Natural killer cell (primary cell): ENCODE measurements at regions not wholly inside any gene's neighbourhood (a gene's known extent, or its start where the extent isn't known, plus 50 kb on each side); places are given as distances from the start of the nearest gene placed in this dataset.

ENCODE experiments used
- ATAC-seq, 3 donors: fragments of 150-1000 bp in 2 of 3; fragments of 200-7000 bp in 1 of 3; cut with Tn5 transposase; 1 replicate in 1 of 3; 2 replicates in 2 of 3; pipeline ENCODE4 v1.10.0; 2021; ENCODE audit warnings: mild to moderate bottlenecking in 2 of 3, moderate library complexity in 2 of 3
- DNase-seq, 2 donors: peaks; one replicate each; pipeline versions ENCODE4 v3.0.0 to v3.0.0-alpha.2; 2013 to 2021; ENCODE audit warnings: mixed read lengths in 1 of 2
- H3K27ac ChIP-seq: one replicate; pipeline ENCODE4 v1.5.1; 2013; ENCODE audit warnings: mild to moderate bottlenecking, low read length
- H3K27me3 ChIP-seq: one replicate; pipeline ENCODE4 v1.6.1; 2013; ENCODE audit warnings: low read length; ENCODE audit not compliant: control insufficient read depth, insufficient read depth
- H3K36me3 ChIP-seq: one replicate; pipeline ENCODE4 v1.6.1; 2013; ENCODE audit warnings: low read length; ENCODE audit not compliant: control insufficient read depth, insufficient read depth
- H3K4me1 ChIP-seq: one replicate; pipeline ENCODE4 v1.6.1; 2013; ENCODE audit warnings: low read length; ENCODE audit not compliant: control insufficient read depth, insufficient read depth
- H3K4me3 ChIP-seq: one replicate; pipeline ENCODE4 v1.5.1; 2013; ENCODE audit warnings: low read length
- H3K9me3 ChIP-seq: one replicate; pipeline ENCODE4 v1.6.1; 2013; ENCODE audit warnings: low read length; ENCODE audit not compliant: control insufficient read depth, insufficient read depth
- H3K27ac Mint-ChIP-seq, 2 donors: one replicate each; pipeline ENCODE4 v1.8.0; 2022; ENCODE audit warnings: mild to moderate bottlenecking in 2 of 2, mixed read lengths in 2 of 2, moderate library complexity in 1 of 2
- H3K27me3 Mint-ChIP-seq, 2 donors: one replicate each; pipeline ENCODE4 v1.8.0; 2022; ENCODE audit warnings: low read depth in 2 of 2, mixed read lengths in 2 of 2
- H3K36me3 Mint-ChIP-seq: one replicate; pipeline ENCODE4 v1.8.0; 2022; ENCODE audit warnings: mixed read lengths
- H3K4me1 Mint-ChIP-seq, 2 donors: one replicate each; pipeline ENCODE4 v1.8.0; 2022; ENCODE audit warnings: mixed read lengths in 2 of 2
- H3K4me3 Mint-ChIP-seq: one replicate; pipeline ENCODE4 v1.8.0; 2022; ENCODE audit warnings: mild to moderate bottlenecking, moderate library complexity, mixed read lengths
- H3K9me3 Mint-ChIP-seq, 2 donors: one replicate each; pipeline ENCODE4 v1.8.0; 2022; ENCODE audit warnings: mixed read lengths in 2 of 2
- WGBS: methylation state at CpG from one replicate; pipeline ENCODE4 v1.1.7; 2013; ENCODE audit warnings: missing lambda C conversion rate; ENCODE audit not compliant: insufficient coverage; 5-methylcytosine and 5-hydroxymethylcytosine counted together
- intact Hi-C: fragments of 100-400 bp; cut with micrococcal nuclease; formaldehyde crosslinking; loops from one replicate; pipeline ENCODE4 v1.14.2; 2022
- TF ChIP-seq, protein P1 (sequence below): fragments of 200-600 bp; IDR thresholded peaks from one replicate; pipeline ENCODE4 v1.8.0; 2022; ENCODE audit warnings: antibody characterized with exemption

GRCh38 chr5:89042746-89043145 lies 159.8 kb upstream of the MEF2C start:
- Histone ChIP-seq H3K4me1 (no peaks in the 10 kb centered on the region), H3K36me3 (no peaks in the 10 kb centered on the region), H3K27ac (no peak overlapping the region), H3K27me3 (no peaks in the 10 kb centered on the region), H3K9me3 (no peaks in the 10 kb centered on the region), H3K4me3 (no peak overlapping the region)
- Mint-ChIP-seq H3K27ac (no peak overlapping the region), H3K4me3 (no peak overlapping the region), H3K36me3 (no peaks in the 10 kb centered on the region), H3K4me1 (peaks cover 6 to 20% of the 10 kb centered on the region in 2 donors), H3K27me3 (no peaks in the 10 kb centered on the region), H3K9me3 (peaks cover 4% of the 10 kb centered on the region in 2 donors)
- WGBS: 95% methylated on average over 2 of the region's 2 CpGs
- intact Hi-C loops: no loop called here
- TF ChIP-seq, protein P1, sequence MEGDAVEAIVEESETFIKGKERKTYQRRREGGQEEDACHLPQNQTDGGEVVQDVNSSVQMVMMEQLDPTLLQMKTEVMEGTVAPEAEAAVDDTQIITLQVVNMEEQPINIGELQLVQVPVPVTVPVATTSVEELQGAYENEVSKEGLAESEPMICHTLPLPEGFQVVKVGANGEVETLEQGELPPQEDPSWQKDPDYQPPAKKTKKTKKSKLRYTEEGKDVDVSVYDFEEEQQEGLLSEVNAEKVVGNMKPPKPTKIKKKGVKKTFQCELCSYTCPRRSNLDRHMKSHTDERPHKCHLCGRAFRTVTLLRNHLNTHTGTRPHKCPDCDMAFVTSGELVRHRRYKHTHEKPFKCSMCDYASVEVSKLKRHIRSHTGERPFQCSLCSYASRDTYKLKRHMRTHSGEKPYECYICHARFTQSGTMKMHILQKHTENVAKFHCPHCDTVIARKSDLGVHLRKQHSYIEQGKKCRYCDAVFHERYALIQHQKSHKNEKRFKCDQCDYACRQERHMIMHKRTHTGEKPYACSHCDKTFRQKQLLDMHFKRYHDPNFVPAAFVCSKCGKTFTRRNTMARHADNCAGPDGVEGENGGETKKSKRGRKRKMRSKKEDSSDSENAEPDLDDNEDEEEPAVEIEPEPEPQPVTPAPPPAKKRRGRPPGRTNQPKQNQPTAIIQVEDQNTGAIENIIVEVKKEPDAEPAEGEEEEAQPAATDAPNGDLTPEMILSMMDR: no peak
- ATAC-seq (no peak), DNase-seq (no peak)

DNA sequence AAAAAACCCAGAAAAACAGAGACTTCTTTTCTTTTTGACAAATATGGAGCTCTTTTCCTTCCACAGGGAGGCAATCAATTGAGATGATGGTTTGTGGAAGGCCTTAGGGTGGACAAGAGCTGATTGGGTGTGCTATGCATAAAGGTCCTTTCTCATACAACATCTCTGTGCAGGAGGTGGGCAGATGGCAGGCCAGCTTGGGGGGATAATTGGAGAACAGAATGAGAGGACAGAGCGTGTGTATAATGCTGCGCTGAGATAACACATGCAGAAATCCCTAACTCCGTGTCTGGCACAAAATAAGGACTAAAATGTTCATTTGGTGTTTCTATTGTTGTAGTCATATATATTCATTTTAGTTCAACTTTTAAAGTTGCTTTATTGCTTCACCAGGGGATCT lies 159.0 kb upstream of the MEF2C start:
- DNase-seq: no peak
- H3K36me3 Mint-ChIP-seq: no peaks in the 10 kb centered on the region
- no peak for ATAC-seq
- intact Hi-C loops: no loop called here
- no peaks in the 10 kb centered on the region for H3K4me1 ChIP-seq
- H3K36me3 ChIP-seq: no peaks in the 10 kb centered on the region
- H3K27me3 Mint-ChIP-seq: no peaks in the 10 kb centered on the region
- H3K27me3 ChIP-seq: no peaks in the 10 kb centered on the region
- TF ChIP-seq, protein P1: no peak
- no peak overlapping the region for H3K4me3 Mint-ChIP-seq
- no peaks in the 10 kb centered on the region for H3K9me3 ChIP-seq
- no peak overlapping the region for H3K27ac ChIP-seq
- 93% methylated on average over 3 of the region's 3 CpGs for WGBS
- peaks cover 6 to 20% of the 10 kb centered on the region in 2 donors for H3K4me1 Mint-ChIP-seq
- H3K9me3 Mint-ChIP-seq: peaks cover 4% of the 10 kb centered on the region in 2 donors
- no peak overlapping the region for H3K27ac Mint-ChIP-seq
- H3K4me3 ChIP-seq: no peak overlapping the region

GRCh38 chr5:89041249-89041779 lies 158.3 kb upstream of the MEF2C start:
- Mint-ChIP-seq H3K9me3 (peaks cover 4% of the 10 kb centered on the region in 2 donors), H3K36me3 (no peaks in the 10 kb centered on the region), H3K4me1 (peaks cover 6 to 20% of the 10 kb centered on the region in 2 donors), H3K27ac (no peak overlapping the region), H3K27me3 (no peaks in the 10 kb centered on the region), H3K4me3 (no peak overlapping the region)
- ATAC-seq (no peak), DNase-seq (no peak)
- Histone ChIP-seq H3K9me3 (no peaks in the 10 kb centered on the region), H3K27me3 (no peaks in the 10 kb centered on the region), H3K4me1 (no peaks in the 10 kb centered on the region), H3K27ac (no peak overlapping the region), H3K36me3 (no peaks in the 10 kb centered on the region), H3K4me3 (no peak overlapping the region)
- 70% methylated on average over 3 of the region's 3 CpGs for WGBS
- TF ChIP-seq, protein P1: no peak
- intact Hi-C loops: no loop called here
